Endothelial cell of umbilical vein (primary cell): ENCODE measurements at regions not wholly inside any gene's neighbourhood (a gene's known extent, or its start where the extent isn't known, plus 50 kb on each side); places are given as distances from the start of the nearest gene placed in this dataset.

Experiments used
- CTCF ChIP-seq, 2 donors: IDR thresholded peaks; 1 replicate in 1 of 2; 2 replicates in 1 of 2; pipeline ENCODE4 v1.5.1; 2011; ENCODE audit warnings: low read length in 2 of 2, mild to moderate bottlenecking in 2 of 2, moderate library complexity in 2 of 2, control low read depth in 1 of 2, inconsistent platforms in 1 of 2, low read depth in 1 of 2; ENCODE audit not compliant: insufficient read depth in 1 of 2; ENCODE audit errors: extremely low read depth in 1 of 2
- EZH2 ChIP-seq: IDR thresholded peaks from 2 replicates; pipeline ENCODE4 v1.6.1; 2012; ENCODE audit warnings: borderline replicate concordance, low read depth, mild to moderate bottlenecking, moderate library complexity, low read length, inconsistent platforms; ENCODE audit not compliant: severe bottlenecking
- FOS ChIP-seq: IDR thresholded peaks from 2 replicates; pipeline ENCODE4 v1.6.1; 2011; ENCODE audit warnings: mild to moderate bottlenecking, low read length, moderate library complexity, borderline replicate concordance; ENCODE audit not compliant: insufficient read depth

DNA sequence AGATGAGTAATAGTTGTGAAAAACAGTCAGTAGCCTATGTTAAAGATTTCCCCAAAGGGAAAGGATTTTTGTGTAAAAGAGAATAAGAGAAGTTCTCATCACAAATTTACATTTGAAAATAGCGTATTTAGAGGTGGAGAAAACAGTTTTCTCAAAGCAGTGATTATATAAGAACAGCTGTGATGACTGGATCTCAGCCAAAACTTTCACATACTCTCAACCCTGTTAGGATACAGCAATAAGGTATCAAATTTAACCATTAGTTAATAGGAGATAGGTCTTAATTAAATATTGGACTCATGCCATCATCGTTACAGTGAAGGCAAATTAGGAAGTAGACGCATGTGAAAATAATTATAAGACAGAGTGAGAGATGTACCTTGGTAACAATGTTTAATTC, 622.7 kb downstream of the PCDH18 start:
- TF ChIP-seq FOS, result no peak
- TF ChIP-seq CTCF (IDR thresholded peaks at IDR 0.05; ENCODE audit: extremely low read depth in 1 of 2, insufficient read depth in 1 of 2, low read depth in 1 of 2, low read length in 2 of 2), result no peak
- no peak for TF ChIP-seq EZH2
